ENCODE measurements at regions not wholly inside any gene's neighbourhood (a gene's known extent, or its start where the extent isn't known, plus 50 kb on each side); places are given as distances from the start of the nearest gene placed in this dataset.
"Not testable (repeated sequence)": the region's sequence is repeated elsewhere in the genome, so short reads cannot be mapped to it uniquely, and the experiment has no call there.

DNA sequence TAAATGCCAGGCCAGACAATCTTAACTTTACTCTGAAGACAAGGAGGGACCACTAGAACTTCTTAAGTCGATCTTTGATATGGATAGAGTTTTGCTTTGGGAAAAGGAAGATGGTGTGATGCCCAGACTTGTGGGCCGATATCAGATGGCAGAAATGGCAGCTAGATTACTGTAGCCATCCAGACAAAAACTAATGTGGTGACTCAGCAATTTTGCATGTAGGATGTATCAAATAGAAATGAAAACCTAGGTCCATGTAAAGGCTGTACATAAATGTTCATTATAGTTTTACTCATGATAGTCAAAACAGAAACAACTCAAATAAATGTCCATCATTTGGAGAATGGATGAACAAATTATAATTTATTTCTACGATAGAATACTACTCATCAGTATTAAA is 121.5 kb downstream of the APIP start:
- no peak for DNase-seq (ENCODE audit: low read depth, low spot score)

DNA sequence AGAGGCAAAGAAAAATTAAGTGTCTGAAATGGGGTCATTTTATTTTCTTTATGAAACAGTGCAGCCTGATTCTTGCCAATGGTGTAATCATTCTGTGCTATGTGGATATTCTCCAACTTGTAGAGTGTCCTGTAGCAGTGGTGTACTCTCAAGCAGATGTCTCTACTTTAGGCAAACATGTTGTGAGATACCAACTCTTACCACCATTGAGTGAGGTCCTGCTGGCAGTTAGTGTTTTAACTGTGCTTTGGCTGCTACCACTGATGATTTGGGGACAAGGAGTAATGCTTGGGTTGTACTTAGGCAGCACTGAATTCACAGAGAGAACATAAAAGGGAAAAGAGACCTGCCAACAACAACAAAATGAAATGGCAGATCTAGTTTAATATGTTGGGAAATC is 122.5 kb downstream of the APIP start:
- no peak for DNase-seq (ENCODE audit: low read depth, low spot score)

DNA sequence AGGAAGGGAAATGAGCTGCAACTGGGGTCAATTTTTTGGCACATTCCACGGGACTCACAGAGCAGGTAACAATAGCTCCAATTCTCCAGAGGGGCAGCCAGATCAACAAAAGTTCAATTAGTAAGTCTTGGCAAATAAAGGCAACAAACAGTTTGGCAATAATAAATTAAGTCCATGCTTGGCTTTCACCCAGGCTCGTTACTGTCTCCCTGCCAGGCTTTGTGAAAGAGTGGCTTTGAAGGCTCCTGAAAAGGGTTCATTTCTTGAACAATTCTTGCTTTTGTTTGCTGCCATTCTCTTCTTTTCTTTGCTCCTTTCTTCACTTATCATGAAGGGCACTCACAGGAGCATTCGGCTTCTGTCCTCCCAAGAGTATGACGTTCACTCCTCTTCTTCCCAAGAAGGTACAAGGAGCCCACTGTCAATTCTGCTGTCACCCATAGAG is 123.3 kb downstream of the APIP start:
- no peak for DNase-seq (ENCODE audit: low read depth, low spot score)

DNA sequence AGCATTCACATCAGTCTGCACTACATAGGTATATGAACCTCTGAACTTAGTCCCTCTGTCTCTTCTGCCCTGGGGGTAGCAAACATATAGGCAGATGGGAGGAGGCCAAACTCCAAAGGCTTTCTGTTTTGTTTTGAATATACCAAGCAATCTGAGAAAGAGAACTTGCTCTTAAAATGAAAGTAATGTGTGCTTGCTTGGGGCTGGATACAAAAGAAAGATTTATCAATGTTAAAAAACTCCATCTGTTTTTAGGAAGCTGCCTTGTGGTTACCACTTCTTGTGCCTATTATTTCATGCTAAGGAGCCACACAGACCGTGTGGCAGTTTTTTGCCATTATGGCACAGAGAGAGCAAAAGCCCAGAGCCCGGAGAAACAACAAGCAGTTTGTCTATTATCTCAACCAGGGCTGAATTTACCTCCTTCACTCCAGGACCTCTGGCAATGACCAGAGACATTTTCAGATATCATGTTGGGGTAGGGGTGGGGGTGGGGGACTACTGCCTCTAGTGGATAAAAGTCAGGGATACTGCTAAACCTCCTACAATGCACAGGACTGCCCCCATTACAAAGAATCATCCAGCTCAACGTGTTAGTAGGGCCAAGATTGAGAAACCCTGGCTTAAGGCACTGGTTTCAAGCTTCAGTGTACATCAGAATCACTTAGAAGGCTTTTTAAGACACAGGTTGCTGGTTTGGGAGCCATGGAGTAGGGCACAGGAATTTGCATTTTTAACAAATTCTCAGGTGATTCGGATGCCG is 124.2 kb downstream of the APIP start:
- no peak for DNase-seq (ENCODE audit: low read depth, low spot score)

DNA sequence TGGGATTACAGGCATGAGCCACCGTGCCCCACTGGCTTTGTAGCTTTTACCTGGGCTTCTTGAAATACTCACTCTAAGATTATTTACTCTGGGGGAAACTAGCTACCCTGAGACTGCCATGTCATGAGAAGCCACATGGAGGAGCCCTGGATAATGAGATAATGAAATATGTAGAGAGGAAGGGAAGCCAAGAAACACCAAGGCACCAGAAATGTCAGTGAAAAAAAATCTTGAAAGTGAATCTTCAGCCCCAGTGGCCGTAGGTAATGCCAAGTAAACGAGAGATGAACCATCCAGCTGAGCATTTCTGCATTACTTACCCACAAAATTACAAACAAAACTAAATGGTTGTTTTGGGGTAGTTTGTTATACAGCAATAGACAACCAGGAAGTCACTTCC is 125.6 kb downstream of the APIP start:
- no peak for DNase-seq (ENCODE audit: low read depth, low spot score)

DNA sequence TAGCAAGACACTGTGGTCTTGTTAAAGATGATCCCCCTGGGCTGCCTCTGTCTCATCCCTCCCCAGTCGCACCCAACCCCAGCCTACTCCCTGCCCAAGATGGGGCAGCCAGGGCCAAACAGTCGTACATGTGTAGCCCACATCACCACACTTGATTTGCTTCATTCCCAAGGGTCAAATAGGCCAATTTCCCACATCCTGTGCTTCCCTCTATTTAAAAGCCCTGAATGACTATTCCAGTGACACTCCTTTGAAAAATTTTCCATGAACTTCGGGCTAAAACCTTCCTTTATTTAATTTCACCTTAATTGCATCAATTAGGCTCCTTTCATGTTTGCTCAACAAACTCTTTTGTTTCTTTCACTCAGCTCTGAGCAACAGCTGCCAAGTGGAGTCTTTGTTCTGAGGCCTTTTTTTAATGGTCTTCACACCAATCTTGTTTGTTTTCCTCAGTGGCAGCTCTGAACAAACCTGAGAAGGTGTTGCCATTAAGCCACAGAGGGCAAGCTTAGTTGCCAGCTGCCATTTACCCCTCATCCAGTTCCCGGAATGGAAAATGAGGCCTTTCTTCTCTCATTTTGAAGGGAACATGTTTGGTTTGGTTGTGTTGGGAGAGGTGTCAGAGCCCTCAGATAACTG is 126.9 kb downstream of the APIP start:
- DNase-seq (ENCODE audit: low read depth, low spot score) = no peak

DNA sequence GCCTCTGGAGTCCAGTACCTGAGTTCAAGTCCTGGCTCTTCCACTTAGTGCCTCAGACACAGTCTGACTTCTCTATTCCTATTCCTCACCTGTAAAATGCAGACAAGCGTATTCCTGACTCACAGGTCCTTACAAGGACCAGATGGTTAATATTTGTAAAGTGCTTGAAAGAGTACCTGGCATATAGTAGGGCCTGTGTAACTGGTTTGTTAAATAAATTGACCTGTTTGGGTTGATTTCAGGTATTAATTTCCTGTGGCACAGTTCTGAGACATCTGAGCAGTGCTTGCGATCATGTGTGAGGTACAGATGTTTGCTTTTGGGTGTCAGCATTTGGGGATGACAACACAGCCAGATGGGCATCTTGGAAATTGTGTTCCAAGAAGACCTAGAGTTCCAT is 127.5 kb downstream of the APIP start:
- DNase-seq (ENCODE audit: low read depth, low spot score) = no peak

DNA sequence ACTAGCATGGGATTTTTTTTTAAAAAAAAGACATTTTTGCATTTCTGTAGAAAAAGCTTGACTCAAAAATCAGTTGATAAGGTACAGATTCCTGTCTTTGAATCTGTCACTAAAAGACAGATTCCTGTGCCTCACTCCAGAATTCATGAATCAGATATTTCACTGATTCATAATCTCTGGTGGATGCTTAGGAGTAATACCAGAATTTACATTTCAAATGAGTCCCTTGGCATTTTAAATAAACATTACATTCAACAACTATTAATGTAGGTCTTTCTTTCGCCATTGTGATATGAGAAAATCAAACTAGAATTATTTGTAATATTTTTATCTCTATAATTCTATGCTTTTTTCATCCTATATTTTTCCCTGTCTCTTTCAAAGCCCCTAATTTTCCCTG is 128.3 kb downstream of the APIP start:
- DNase-seq (ENCODE audit: low read depth, low spot score) = no peak

DNA sequence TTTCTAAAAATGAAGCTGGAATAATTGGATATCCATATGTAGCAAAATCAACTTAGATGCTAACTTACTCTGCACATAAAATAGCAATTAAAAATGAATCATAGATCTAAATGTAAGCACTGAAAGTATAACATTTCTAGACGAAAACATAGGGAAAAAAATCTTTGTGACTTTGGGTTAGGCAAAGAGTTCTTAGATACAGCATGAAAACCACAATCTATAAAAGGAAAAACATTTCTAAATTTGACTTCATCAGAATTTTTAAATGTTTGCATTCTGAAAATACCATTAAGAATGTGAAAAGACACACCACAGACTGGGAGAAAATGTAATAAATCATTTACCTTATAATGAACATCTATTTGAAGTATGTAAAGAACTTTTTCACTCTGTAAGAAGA is 128.8 kb downstream of the APIP start:
- no peak for DNase-seq (ENCODE audit: low read depth, low spot score)

DNA sequence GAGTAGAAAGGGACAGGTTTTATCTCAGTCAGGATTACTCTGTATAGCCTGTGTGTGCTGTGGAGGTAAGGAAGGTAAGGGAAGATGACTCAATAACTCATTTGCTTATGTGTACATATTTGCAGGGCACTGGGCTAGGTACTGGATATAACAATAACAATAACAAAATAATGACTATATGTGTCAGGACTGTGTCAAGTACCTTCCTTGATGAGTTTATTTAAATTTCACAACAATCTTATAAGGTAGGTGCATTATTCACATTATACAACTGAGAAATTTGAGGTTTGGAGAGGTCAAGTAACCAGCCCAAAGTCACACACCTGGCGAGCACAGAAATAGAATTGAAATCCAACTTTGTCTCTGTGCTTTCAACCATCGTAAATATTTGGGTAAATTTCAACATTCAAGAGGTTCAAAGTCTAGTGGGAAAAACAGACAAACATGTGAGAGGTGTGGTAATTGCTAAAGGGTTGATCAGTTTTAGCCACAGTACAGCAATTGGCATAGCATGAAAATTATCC is 131.8 kb downstream of the APIP start:
- DNase-seq (ENCODE audit: low read depth, low spot score) = no peak

DNA sequence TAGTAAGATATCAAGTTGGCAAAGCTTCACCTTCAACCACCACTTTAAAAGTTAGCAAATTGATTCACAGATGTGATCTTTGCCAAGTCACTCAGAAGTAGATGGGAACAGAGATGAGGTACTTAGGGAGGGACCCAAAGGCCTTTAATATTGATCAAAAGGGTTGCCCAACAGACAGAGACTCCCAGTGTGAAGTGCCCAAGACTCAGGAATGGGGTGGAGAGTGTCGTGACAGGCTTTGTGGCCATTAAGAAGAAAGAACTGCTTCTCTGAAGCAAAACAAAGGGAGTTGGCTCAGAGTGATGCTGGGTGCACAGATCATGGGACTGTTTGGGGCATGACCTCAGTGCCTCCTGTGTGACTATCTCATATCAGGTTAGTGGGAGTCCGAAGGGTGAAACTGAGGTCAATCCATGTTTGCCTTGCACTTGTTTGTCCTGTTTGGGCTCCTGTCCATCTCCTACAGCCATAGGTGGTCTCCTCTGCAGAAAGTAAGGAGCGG is 132.3 kb downstream of the APIP start:
- DNase-seq (ENCODE audit: low read depth, low spot score) = no peak

DNA sequence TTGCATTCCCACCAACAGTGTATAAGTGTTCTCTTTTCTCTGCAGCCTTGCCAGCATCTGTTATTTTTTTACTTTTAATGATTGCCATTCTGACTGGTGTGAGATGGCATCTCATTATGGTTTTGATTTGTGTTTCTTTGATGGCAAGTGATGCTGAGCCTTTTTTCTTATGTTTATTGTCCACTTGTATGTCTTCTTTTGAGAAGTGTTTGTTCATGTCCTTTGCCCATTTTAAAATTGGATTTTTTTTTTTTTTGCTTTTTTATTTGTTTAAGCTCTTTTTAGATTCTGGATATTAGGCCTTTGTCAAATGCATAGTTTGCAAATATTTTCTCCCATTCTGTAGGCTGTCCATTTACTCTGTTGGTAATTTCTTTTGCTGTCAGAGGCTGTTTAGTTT is 134.4 kb downstream of the APIP start:
- DNase-seq (ENCODE audit: low read depth, low spot score) = not testable (repeated sequence)

DNA sequence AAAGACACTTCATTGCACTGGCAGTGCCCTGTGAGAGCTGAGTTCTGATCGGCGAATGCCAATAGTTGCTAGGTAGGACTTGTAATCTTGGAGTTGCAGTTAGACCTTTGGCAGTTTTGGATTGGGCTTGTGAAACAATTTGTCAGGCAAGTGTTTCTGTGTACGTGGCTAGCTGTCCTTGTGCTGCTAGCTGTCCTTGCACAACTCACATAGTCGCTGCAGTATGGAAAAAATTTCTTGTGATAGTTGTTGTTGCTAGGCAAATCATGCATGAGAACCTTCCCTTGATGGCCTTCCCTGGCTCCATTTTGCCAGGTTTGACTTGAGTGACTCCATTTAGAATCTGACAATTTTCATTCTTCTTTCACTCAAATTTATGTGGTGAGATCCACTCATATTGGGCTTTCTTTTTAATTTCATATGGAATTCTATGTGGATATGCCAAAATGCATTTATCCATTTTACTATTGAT is 140.7 kb downstream of the APIP start:
- DNase-seq (ENCODE audit: low read depth, low spot score) = no peak

DNA sequence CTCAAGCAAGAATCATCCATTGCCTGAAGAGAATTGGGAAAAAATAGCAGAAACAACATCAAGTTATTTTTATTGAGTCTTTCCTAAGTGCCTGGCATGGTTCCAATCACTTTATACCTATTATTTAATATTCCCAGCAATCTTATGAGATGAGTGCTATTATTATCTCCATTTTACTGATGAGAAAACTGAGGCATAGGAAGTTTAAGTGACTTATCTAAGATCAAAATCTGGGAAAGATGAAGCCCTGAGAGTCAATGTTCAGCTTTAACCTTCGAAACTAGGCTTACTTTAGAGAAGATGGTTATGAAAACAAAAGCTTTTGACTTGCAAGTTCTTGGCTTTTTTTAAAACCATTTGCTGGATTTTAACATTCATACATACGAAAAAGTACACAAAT is 141.6 kb downstream of the APIP start:
- no peak for DNase-seq (ENCODE audit: low read depth, low spot score)

DNA sequence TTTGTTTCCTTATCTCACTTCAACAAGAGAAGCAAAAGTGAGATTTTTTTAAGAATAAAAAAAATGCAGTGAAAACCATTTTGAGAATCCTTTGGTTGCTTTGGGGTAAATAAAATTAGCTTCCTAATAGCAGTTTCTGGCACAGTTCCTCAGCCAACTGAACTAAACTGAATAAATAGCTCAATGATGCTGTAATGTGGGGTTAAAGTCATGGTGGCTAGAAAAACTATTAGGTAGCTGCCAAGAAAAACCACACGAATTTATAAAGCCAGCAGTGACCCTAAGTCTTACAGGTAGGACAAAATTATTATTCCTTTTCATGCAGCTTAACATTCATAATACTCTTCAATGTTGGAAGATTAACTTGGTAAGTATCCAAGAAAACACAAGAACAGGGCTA is 142.4 kb downstream of the APIP start:
- no peak for DNase-seq (ENCODE audit: low read depth, low spot score)

DNA sequence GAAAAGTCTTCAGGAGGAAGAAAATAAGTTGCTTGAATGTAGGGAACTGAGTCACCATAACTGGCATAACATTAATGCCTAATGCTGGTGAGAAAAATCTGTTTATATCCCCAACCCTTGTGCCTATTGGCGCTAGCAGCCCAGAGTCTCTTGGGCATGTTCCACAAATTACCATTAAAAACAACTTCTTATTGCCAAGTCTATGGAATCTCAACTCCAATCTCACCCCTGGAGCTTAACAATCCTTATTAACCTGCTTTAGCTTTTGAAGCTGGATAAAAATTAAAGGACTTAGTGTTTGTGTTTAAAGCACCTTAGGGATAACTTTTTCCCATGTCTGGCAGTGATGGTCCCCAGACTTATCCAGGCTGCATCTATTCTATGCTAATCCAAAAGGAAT is 143.0 kb downstream of the APIP start:
- no peak for DNase-seq (ENCODE audit: low read depth, low spot score)

DNA sequence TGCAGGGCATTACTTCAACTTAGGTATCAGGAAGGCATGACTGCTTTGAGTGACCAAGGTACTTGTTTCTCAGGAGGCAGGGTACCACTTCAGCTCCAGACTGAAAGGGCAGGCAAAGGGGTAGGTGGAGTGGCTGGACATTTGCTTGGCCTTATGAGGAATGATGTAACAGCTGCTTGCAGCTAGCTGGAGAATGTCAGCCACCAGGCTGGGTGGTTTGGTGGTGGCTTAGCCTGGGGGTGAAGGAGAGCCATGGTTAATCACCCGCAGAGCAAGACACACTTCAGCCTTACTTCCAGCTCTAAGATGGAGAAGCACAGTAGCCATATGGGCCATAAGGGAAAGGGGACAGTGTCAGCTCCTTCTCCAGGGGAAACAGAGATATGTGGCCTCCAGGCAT is 146.1 kb downstream of the APIP start:
- no peak for DNase-seq (ENCODE audit: low read depth, low spot score)

DNA sequence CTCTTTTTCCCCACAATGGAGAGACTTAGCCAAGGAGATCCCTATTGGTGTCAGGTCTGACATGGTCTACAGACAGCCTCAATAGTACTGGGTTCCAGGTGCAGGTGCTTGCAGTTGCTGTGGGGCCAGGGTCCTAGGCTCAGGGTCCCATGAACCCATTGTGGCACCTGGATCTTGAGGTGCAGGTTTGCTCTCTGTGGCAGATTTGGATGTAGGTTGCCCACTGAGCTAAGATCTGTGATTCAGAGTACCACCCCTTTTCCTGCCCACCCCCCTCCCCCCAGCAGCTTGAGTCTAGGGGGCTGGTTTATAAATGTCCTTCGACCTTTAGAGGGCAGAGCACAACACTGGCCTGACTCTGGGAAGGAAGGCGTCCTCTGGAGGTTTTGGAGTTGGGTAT is 147.0 kb downstream of the APIP start:
- no peak for DNase-seq (ENCODE audit: low read depth, low spot score)

DNA sequence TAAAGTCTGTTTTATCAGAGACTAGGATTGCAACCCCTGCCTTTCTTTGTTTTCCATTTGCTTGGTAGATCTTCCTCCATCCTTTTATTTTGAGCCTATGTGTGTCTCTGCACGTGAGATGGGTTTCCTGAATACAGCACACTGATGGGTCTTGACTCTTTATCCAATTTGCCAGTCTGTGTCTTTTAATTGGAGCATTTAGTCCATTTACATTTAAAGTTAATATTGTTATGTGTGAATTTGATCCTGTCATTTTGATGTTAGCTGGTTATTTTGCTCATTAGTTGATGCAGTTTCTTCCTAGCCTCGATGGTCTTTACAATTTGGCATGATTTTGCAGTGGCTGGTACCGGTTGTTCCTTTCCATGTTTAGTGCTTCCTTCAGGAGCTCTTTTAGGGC is 141.7 kb downstream of the EHF start:
- not testable (repeated sequence) for DNase-seq (ENCODE audit: low read depth, low spot score)

DNA sequence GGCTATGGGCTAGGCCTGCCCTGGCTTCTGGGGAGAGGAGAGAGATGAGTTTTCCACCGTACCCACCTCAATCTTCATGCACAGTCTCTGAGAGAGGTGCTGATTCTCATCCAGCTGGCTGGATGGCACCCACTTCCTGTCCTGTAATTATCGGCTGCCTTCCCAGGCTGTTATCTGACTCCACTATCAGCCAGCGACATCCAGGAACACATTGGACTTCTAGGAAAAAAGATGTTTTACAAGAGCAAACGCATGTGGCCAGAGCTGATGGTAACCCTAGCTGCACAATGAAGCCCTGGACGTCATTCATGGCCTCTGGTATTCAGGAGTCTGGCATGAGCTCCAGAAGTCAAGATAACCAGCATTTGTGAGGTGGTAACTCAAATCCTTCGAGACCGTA is 137.4 kb downstream of the EHF start:
- no peak for DNase-seq (ENCODE audit: low read depth, low spot score)

DNA sequence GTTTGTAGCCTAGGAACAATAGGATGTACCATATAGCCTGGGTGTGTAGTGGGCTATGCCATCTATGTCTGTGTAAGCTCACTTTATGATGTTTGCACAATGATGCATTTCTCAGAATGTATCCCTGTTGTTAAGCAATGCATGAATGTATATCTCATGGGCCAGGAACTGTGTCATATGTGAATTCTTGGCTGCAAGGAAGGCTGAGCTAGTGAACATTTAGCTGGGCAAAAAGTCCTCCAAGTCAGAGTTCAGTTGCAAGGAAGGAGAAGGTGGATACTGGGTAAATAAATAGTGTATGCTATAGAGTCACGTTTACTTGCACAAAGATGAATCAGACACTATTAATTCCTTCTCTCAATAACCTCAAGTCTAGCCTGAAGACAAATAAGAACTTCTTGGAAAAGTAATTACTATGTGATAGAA is 136.1 kb downstream of the EHF start:
- no peak for DNase-seq (ENCODE audit: low read depth, low spot score)

DNA sequence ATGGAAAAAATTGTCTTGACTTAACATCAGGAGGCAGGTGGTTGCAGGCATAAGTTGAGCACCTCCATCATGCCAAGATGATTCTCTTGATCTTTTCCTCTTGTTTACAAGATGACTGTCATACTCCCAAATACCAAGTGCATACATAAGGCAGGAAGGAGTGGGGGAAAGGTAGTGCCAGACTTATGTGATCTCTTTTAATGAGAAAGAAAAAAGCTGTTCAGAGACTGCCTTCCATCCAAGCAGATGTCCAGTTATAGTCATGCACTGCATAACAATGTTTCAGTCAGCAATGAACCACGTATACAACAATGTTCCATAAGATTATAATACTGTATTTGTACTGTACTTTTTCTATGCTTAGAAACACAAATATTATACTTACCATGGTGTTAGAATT is 135.7 kb downstream of the EHF start:
- DNase-seq (ENCODE audit: low read depth, low spot score) = no peak

DNA sequence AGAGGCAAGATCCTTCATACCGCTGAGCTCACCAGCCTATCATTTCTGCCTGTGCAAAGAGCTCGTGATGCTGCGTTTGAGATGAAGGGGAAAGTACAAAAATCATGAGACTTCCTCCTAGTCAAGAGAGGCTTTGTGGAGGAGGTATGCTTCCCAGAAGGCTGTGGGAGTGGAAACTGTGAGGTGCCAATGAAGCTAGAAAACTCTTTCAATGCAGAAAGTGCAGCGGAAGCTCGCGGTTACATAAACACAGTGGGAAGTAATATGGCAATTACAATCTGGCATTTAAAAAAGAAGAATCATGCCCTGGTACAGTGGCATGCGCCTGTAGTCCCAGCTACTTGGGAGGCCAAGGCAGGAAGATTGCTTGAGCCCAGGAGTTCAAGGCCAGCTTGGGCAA is 134.8 kb downstream of the EHF start:
- DNase-seq (ENCODE audit: low read depth, low spot score) = no peak
